Smooth muscle cell (in vitro differentiated cells): ENCODE measurements at regions not wholly inside any gene's neighbourhood (a gene's known extent, or its start where the extent isn't known, plus 50 kb on each side); places are given as distances from the start of the nearest gene placed in this dataset.

Experiments used
- DNase-seq: peaks from one replicate; lab custom pipeline; 2025; ENCODE audit not compliant: unreplicated experiment; lab: John Stamatoyannopoulos, UW
- H2AFZ ChIP-seq: fragments of 200-600 bp; sonication (generic); 2 replicates; pipeline ENCODE4 v1.6.0; 2016; ENCODE audit warnings: antibody characterized with exemption, low read depth, mild to moderate bottlenecking
- H3F3A ChIP-seq: fragments of 200-600 bp; sonication (generic); 2 replicates; pipeline ENCODE4 v1.6.0; 2017; ENCODE audit warnings: antibody characterized with exemption, low read depth
- H3K27ac ChIP-seq: fragments of 200-600 bp; sonication (generic); 2 replicates; pipeline ENCODE4 v1.5.1; 2016; ENCODE audit warnings: low read depth, mild to moderate bottlenecking
- H3K27me3 ChIP-seq: fragments of 200-600 bp; sonication (generic); 2 replicates; pipeline ENCODE4 v1.6.1; 2016; ENCODE audit warnings: low read depth, mild to moderate bottlenecking
- H3K36me3 ChIP-seq: fragments of 200-600 bp; sonication (generic); 2 replicates; pipeline ENCODE4 v1.5.1; 2016; ENCODE audit warnings: low read depth
- H3K4me1 ChIP-seq: fragments of 200-600 bp; sonication (generic); 2 replicates; pipeline ENCODE4 v1.5.1; 2016; ENCODE audit warnings: low read depth
- H3K4me2 ChIP-seq: fragments of 200-600 bp; sonication (generic); 2 replicates; pipeline ENCODE4 v1.6.0; 2016; ENCODE audit warnings: mild to moderate bottlenecking
- H3K4me3 ChIP-seq: fragments of 200-600 bp; sonication (generic); 2 replicates; pipeline ENCODE4 v1.5.1; 2016; ENCODE audit warnings: mild to moderate bottlenecking
- H3K79me2 ChIP-seq: fragments of 200-600 bp; sonication (generic); 2 replicates; pipeline ENCODE4 v1.6.0; 2016; ENCODE audit warnings: low read depth, mild to moderate bottlenecking
- H3K9ac ChIP-seq: fragments of 200-600 bp; sonication (generic); 2 replicates; pipeline ENCODE4 v1.6.0; 2016; ENCODE audit warnings: low read depth
- H3K9me3 ChIP-seq: fragments of 200-600 bp; sonication (generic); replicated peaks from 2 replicates; pipeline ENCODE4 v1.5.1; 2016; ENCODE audit warnings: low read depth
- H4K20me1 ChIP-seq: fragments of 200-600 bp; sonication (generic); 2 replicates; pipeline ENCODE4 v1.6.0; 2016; ENCODE audit warnings: low read depth
- WGBS: methylation state at CpG from one replicate; pipeline ENCODE4 v1.1.7; 2016; ENCODE audit warnings: low lambda C conversion rate; 5-methylcytosine and 5-hydroxymethylcytosine counted together
- TF ChIP-seq, protein P1 (sequence below): fragments of 200-600 bp; sonication (generic); IDR thresholded peaks from 2 replicates; pipeline ENCODE4 v1.5.1; 2017; ENCODE audit warnings: borderline replicate concordance, mild to moderate bottlenecking, antibody characterized with exemption; ENCODE audit not compliant: insufficient read depth, poor library complexity, severe bottlenecking

DNA sequence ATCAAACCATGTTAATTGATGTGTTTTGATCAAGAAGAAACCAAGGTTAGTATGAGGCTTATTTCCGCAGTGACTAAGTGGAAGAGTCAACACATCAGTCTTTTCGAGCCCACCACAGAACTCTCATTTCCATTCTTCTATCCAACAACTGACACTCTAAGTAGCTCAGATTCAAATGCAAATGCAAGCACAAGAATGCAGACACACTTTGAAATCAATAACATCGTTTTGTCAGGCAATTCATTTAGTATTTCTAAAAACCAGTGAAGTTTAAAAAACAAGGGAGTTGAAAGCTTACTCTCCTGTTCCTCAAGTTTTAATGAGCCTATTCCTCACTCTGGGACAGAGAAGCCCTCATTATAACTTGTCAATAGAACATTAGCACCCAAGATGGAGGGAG, 433.1 kb downstream of the ZIC3 start:
- Histone ChIP-seq H3K36me3 (no peaks in the 10 kb centered on the region), H3K27ac (no peak overlapping the region), H3K4me3 (no peak overlapping the region), H3K4me1 (no peaks in the 10 kb centered on the region), H3K9me3 (no peaks in the 10 kb centered on the region), H2AFZ (no peak overlapping the region), H3K4me2 (no peak overlapping the region), H3K27me3 (no peaks in the 10 kb centered on the region), H3F3A (no peaks in the 10 kb centered on the region), H3K9ac (no peak overlapping the region), H4K20me1 (no peaks in the 10 kb centered on the region), H3K79me2 (no peaks in the 10 kb centered on the region)
- DNase-seq = no peak
- 66% methylated on average over 3 of the region's 3 CpGs for WGBS
- TF ChIP-seq, protein P1, sequence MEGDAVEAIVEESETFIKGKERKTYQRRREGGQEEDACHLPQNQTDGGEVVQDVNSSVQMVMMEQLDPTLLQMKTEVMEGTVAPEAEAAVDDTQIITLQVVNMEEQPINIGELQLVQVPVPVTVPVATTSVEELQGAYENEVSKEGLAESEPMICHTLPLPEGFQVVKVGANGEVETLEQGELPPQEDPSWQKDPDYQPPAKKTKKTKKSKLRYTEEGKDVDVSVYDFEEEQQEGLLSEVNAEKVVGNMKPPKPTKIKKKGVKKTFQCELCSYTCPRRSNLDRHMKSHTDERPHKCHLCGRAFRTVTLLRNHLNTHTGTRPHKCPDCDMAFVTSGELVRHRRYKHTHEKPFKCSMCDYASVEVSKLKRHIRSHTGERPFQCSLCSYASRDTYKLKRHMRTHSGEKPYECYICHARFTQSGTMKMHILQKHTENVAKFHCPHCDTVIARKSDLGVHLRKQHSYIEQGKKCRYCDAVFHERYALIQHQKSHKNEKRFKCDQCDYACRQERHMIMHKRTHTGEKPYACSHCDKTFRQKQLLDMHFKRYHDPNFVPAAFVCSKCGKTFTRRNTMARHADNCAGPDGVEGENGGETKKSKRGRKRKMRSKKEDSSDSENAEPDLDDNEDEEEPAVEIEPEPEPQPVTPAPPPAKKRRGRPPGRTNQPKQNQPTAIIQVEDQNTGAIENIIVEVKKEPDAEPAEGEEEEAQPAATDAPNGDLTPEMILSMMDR = no peak

DNA sequence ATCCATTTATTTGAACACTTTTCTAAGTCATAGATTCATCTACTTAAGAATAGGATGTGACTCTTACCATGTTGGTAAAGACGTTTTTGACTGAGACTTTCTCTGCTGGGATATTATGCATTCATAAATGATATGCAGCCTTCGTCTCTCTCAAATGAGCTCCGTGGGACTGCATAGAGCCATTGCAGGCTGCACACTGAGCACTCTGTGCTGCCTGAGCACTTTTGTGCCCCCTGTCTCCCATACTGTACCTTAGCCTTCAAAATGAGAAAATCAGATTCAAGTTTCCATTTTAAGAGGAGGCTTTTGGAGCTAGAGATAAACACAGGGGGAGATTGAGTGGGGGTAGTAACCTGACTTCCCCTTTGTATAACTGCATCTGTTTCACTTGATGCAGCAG, 433.6 kb downstream of the ZIC3 start:
- Histone ChIP-seq H3K4me3 (no peak overlapping the region), H3F3A (no peaks in the 10 kb centered on the region)
- TF ChIP-seq, protein P1 = no peak

DNA sequence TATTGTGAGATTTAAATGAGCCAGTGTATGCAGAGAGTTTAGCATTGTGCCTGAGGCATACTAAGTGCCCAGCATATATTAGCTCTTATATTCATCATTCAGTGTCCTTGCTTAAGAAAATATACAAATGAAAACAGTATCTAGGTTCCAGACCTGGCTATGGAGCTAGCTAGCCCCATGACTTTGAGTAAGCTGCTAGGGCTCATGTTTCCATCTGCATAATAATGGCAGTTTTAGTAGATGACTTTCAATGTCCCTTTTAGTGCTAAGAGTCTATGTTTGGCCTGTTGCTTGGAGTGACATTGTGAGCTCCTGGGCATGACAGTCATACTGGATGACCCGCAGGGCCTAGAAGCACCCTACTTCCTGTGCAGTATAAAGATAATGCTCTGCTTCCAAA, 435.3 kb downstream of the ZIC3 start:
- 62% methylated on average over 1 of the region's 1 CpG for WGBS
- no peaks in the 10 kb centered on the region for H3F3A ChIP-seq
- H3K4me2 ChIP-seq = no peak overlapping the region

More for the DNA sequence above, 433.6 kb downstream of the ZIC3 start:
- no peak for DNase-seq
- Histone ChIP-seq H3K27me3 (no peaks in the 10 kb centered on the region), H3K36me3 (no peaks in the 10 kb centered on the region), H2AFZ (no peak overlapping the region), H3K27ac (no peak overlapping the region), H3K4me2 (no peak overlapping the region), H3K4me1 (no peaks in the 10 kb centered on the region), H3K79me2 (no peaks in the 10 kb centered on the region), H3K9ac (no peak overlapping the region), H4K20me1 (no peaks in the 10 kb centered on the region), H3K9me3 (no peaks in the 10 kb centered on the region)
- 65% methylated on average over 3 of the region's 3 CpGs for WGBS

DNA sequence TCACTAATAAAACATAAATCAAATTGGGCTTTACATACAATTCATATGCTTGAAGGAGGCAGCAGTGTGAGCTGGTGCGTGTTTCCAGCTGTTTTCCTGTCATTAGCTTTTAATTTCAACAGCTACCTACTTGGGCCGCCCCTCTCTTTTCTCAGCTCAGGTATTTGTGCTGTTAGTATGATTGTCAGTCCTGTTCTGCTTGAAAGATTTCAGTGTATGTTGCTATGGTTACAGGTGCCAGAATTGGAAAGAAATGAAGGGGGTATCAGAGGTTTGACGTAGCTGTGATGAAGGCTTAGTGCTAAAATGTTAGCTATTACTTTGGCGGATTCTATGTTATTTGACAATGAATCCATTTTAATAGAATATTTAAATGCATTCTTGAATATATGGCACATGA, 440.3 kb downstream of the ZIC3 start:
- H3K36me3 ChIP-seq = no peaks in the 10 kb centered on the region
- no peaks in the 10 kb centered on the region for H3K27me3 ChIP-seq
- no peaks in the 10 kb centered on the region for H3F3A ChIP-seq
- no peak overlapping the region for H3K4me3 ChIP-seq
- no peak overlapping the region for H2AFZ ChIP-seq
- TF ChIP-seq, protein P1 = no peak
- no peak overlapping the region for H3K4me2 ChIP-seq
- no peaks in the 10 kb centered on the region for H4K20me1 ChIP-seq
- no peak overlapping the region for H3K9ac ChIP-seq
- no peak overlapping the region for H3K27ac ChIP-seq
- no peak for DNase-seq
- H3K4me1 ChIP-seq = no peaks in the 10 kb centered on the region
- H3K79me2 ChIP-seq = no peaks in the 10 kb centered on the region
- no peaks in the 10 kb centered on the region for H3K9me3 ChIP-seq
- 81% methylated on average over 4 of the region's 4 CpGs for WGBS

More for the DNA sequence above, 435.3 kb downstream of the ZIC3 start:
- TF ChIP-seq, protein P1 = no peak
- no peak overlapping the region for H3K9ac ChIP-seq
- H3K4me1 ChIP-seq = no peaks in the 10 kb centered on the region
- no peak overlapping the region for H3K27ac ChIP-seq
- H3K27me3 ChIP-seq = no peaks in the 10 kb centered on the region
- H3K79me2 ChIP-seq = no peaks in the 10 kb centered on the region
- H2AFZ ChIP-seq = no peak overlapping the region
- no peaks in the 10 kb centered on the region for H3K9me3 ChIP-seq
- H3K4me3 ChIP-seq = no peak overlapping the region
- no peaks in the 10 kb centered on the region for H3K36me3 ChIP-seq
- no peak for DNase-seq
- no peaks in the 10 kb centered on the region for H4K20me1 ChIP-seq
